GM23338 (cell line): ENCODE measurements at regions not wholly inside any gene's neighbourhood (a gene's known extent, or its start where the extent isn't known, plus 50 kb on each side); places are given as distances from the start of the nearest gene placed in this dataset.

Experiments
- ATAC-seq: fragments of 200-7000 bp; cut with Tn5 transposase; 3 replicates; pipeline ENCODE4 v1.9.1; 2020
- DNase-seq: peaks from one replicate; pipeline ENCODE4 v3.0.0-alpha.2; 2015; ENCODE audit warnings: low spot score
- H2AFZ ChIP-seq: fragments of 200-600 bp; sonication (generic); 2 replicates; pipeline ENCODE4 v1.8.0; 2016; ENCODE audit warnings: antibody characterized with exemption, mild to moderate bottlenecking, moderate library complexity
- H3F3A ChIP-seq: fragments of 200-600 bp; sonication (generic); replicated peaks from 2 replicates; pipeline ENCODE4 v1.8.0; 2017; ENCODE audit warnings: antibody characterized with exemption, mixed run types, low read depth
- H3K27ac ChIP-seq: fragments of 200-600 bp; sonication (generic); 2 replicates; pipeline ENCODE4 v1.6.1; 2016; ENCODE audit warnings: low read depth
- H3K27me3 ChIP-seq: fragments of 200-600 bp; sonication (generic); 2 replicates; pipeline ENCODE4 v1.8.0; 2016; ENCODE audit warnings: mild to moderate bottlenecking, mixed run types, moderate library complexity; ENCODE audit not compliant: insufficient read depth
- H3K36me3 ChIP-seq: fragments of 200-600 bp; sonication (generic); 2 replicates; pipeline ENCODE4 v1.8.0; 2016; ENCODE audit warnings: mild to moderate bottlenecking; ENCODE audit not compliant: insufficient read depth
- H3K4me1 ChIP-seq: fragments of 200-600 bp; sonication (generic); 2 replicates; pipeline ENCODE4 v1.8.0; 2016; ENCODE audit warnings: mild to moderate bottlenecking, moderate library complexity; ENCODE audit not compliant: insufficient read depth
- H3K4me2 ChIP-seq: fragments of 200-600 bp; sonication (generic); 2 replicates; pipeline ENCODE4 v1.7.1; 2017; ENCODE audit warnings: mixed run types
- H3K4me3 ChIP-seq: fragments of 200-600 bp; sonication (generic); 2 replicates; pipeline ENCODE4 v1.6.1; 2016; ENCODE audit warnings: mixed run types
- H3K79me2 ChIP-seq: fragments of 200-600 bp; sonication (generic); replicated peaks from 2 replicates; pipeline ENCODE4 v1.8.0; 2017; ENCODE audit warnings: mild to moderate bottlenecking; ENCODE audit not compliant: insufficient read depth
- H3K9me2 ChIP-seq: fragments of 200-600 bp; sonication (generic); 2 replicates; pipeline ENCODE4 v1.8.0; 2017; ENCODE audit not compliant: insufficient read depth
- H4K20me1 ChIP-seq: fragments of 200-600 bp; sonication (generic); replicated peaks from 2 replicates; pipeline ENCODE4 v1.8.0; 2017; ENCODE audit warnings: mild to moderate bottlenecking; ENCODE audit not compliant: insufficient read depth
- H3K27ac Mint-ChIP-seq: 2 replicates; pipeline ENCODE4 v1.8.0; 2020; ENCODE audit warnings: inconsistent platforms, mild to moderate bottlenecking, moderate library complexity, mixed read lengths
- H3K27me3 Mint-ChIP-seq: 3 replicates; pipeline ENCODE4 v1.8.0; 2022; ENCODE audit warnings: low read depth, mild to moderate bottlenecking, moderate library complexity, mixed read lengths, inconsistent platforms; ENCODE audit not compliant: insufficient read depth, poor library complexity
- H3K36me3 Mint-ChIP-seq: 3 replicates; pipeline ENCODE4 v1.8.0; 2021; ENCODE audit warnings: low read depth, mild to moderate bottlenecking, inconsistent platforms, moderate library complexity, mixed read lengths
- H3K4me1 Mint-ChIP-seq: 3 replicates; pipeline ENCODE4 v1.8.0; 2020; ENCODE audit warnings: mild to moderate bottlenecking, inconsistent platforms, mixed read lengths
- H3K4me3 Mint-ChIP-seq: 3 replicates; pipeline ENCODE4 v1.8.0; 2021; ENCODE audit warnings: moderate library complexity, mild to moderate bottlenecking, inconsistent platforms, mixed read lengths
- H3K9me3 Mint-ChIP-seq: 3 replicates; pipeline ENCODE4 v1.8.0; 2020; ENCODE audit warnings: moderate library complexity, mild to moderate bottlenecking, inconsistent platforms, mixed read lengths
- CREB1 ChIP-seq: fragments of 250-450 bp; sonication (Bioruptor Pico); IDR thresholded peaks from 2 replicates; pipeline ENCODE4 v1.5.0; 2020; ENCODE audit warnings: low read depth, mild to moderate bottlenecking, moderate library complexity
- EZH2 ChIP-seq: fragments of 200-600 bp; sonication (generic); IDR thresholded peaks from one replicate; pipeline ENCODE4 v1.8.0; 2017; ENCODE audit warnings: antibody characterized with exemption, mild to moderate bottlenecking, low read depth; ENCODE audit not compliant: unreplicated experiment
- EZH2phosphoT487 ChIP-seq: fragments of 200-600 bp; sonication (generic); IDR thresholded peaks from one replicate; pipeline ENCODE4 v1.8.1; 2018; ENCODE audit warnings: antibody characterized with exemption; ENCODE audit not compliant: unreplicated experiment
- JUNB ChIP-seq: IDR thresholded peaks from one replicate; pipeline ENCODE4 v1.6.1; 2016; ENCODE audit warnings: antibody characterized with exemption; ENCODE audit not compliant: unreplicated experiment
- NANOG ChIP-seq: IDR thresholded peaks from 2 replicates; pipeline ENCODE4 v1.6.1; 2016; ENCODE audit warnings: antibody characterized with exemption, borderline replicate concordance
- POLR2AphosphoS5 ChIP-seq: IDR thresholded peaks from 2 replicates; pipeline ENCODE4 v1.6.1; 2016; ENCODE audit warnings: antibody characterized with exemption, low read depth
- STAT1 ChIP-seq: IDR thresholded peaks from one replicate; pipeline ENCODE4 v1.6.1; 2016; ENCODE audit warnings: antibody characterized with exemption; ENCODE audit not compliant: unreplicated experiment
- ZNF114 ChIP-seq: fragments of 250-450 bp; sonication (Bioruptor Pico); IDR thresholded peaks from 2 replicates; pipeline ENCODE4 v1.5.0; 2020; ENCODE audit warnings: mild to moderate bottlenecking, moderate library complexity
- ZNF331 ChIP-seq: fragments of 250-450 bp; sonication (Bioruptor Pico); IDR thresholded peaks from 2 replicates; pipeline ENCODE4 v1.5.0; 2020; ENCODE audit warnings: low read depth, mild to moderate bottlenecking, moderate library complexity
- TF ChIP-seq, protein P1 (sequence below): IDR thresholded peaks from 2 replicates; pipeline ENCODE4 v1.6.1; 2016; ENCODE audit warnings: antibody characterized with exemption
- TF ChIP-seq, protein P2 (sequence below): fragments of 250-450 bp; sonication (Bioruptor Pico); IDR thresholded peaks from 2 replicates; pipeline ENCODE4 v1.5.0; 2020; ENCODE audit warnings: mild to moderate bottlenecking, moderate library complexity
- TF ChIP-seq, protein P3 (sequence below): IDR thresholded peaks from one replicate; pipeline ENCODE4 v1.6.1; 2018; ENCODE audit warnings: antibody characterized with exemption; ENCODE audit not compliant: unreplicated experiment
- TF ChIP-seq, protein P4 (sequence below), 2 experiments: fragments of 200-600 bp in 1 of 2; sonication (generic) in 1 of 2; conservative IDR thresholded peaks; 2 replicates each; pipeline versions ENCODE4 v1.5.1 to v1.6.1; 2016 to 2017; ENCODE audit warnings: antibody characterized with exemption in 2 of 2, low read depth in 2 of 2, mild to moderate bottlenecking in 2 of 2, moderate library complexity in 1 of 2

DNA sequence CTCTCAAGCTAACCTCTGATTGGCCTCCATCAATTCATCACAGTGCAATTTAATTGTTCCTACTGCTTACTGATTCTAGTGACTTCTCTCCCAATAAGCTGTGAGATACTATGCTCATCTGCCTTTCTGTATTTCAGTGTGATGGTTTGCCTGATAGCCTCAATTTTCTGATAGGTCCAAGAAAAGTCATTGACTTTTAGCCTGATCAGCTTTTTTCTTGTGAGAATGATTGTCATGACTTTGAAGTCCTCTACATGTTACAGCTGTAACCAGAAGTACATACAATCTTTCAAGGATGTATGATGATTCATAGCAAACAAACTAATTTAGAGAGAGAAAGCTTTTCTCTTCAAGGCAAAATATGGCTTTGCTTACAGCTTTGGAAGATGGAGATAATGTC, 463.8 kb upstream of the CNTN3 start:
- H3K4me3 ChIP-seq, result no peak overlapping the region
- Mint-ChIP-seq H3K4me3 (no peak overlapping the region), H3K4me1 (no peaks in the 10 kb centered on the region), H3K36me3 (no peaks in the 10 kb centered on the region), H3K27ac (no peak overlapping the region), H3K27me3 (no peaks in the 10 kb centered on the region), H3K9me3 (no peaks in the 10 kb centered on the region)
- TF ChIP-seq, protein P1, sequence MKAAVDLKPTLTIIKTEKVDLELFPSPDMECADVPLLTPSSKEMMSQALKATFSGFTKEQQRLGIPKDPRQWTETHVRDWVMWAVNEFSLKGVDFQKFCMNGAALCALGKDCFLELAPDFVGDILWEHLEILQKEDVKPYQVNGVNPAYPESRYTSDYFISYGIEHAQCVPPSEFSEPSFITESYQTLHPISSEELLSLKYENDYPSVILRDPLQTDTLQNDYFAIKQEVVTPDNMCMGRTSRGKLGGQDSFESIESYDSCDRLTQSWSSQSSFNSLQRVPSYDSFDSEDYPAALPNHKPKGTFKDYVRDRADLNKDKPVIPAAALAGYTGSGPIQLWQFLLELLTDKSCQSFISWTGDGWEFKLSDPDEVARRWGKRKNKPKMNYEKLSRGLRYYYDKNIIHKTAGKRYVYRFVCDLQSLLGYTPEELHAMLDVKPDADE, result no peak
- no peak for TF ChIP-seq JUNB
- no peak for TF ChIP-seq CREB1
- TF ChIP-seq EZH2, result no peak
- no peak for TF ChIP-seq STAT1
- TF ChIP-seq EZH2phosphoT487, result no peak
- TF ChIP-seq ZNF331 (CRISPR knock-in tag), result no peak
- TF ChIP-seq NANOG, result no peak
- TF ChIP-seq, protein P2, sequence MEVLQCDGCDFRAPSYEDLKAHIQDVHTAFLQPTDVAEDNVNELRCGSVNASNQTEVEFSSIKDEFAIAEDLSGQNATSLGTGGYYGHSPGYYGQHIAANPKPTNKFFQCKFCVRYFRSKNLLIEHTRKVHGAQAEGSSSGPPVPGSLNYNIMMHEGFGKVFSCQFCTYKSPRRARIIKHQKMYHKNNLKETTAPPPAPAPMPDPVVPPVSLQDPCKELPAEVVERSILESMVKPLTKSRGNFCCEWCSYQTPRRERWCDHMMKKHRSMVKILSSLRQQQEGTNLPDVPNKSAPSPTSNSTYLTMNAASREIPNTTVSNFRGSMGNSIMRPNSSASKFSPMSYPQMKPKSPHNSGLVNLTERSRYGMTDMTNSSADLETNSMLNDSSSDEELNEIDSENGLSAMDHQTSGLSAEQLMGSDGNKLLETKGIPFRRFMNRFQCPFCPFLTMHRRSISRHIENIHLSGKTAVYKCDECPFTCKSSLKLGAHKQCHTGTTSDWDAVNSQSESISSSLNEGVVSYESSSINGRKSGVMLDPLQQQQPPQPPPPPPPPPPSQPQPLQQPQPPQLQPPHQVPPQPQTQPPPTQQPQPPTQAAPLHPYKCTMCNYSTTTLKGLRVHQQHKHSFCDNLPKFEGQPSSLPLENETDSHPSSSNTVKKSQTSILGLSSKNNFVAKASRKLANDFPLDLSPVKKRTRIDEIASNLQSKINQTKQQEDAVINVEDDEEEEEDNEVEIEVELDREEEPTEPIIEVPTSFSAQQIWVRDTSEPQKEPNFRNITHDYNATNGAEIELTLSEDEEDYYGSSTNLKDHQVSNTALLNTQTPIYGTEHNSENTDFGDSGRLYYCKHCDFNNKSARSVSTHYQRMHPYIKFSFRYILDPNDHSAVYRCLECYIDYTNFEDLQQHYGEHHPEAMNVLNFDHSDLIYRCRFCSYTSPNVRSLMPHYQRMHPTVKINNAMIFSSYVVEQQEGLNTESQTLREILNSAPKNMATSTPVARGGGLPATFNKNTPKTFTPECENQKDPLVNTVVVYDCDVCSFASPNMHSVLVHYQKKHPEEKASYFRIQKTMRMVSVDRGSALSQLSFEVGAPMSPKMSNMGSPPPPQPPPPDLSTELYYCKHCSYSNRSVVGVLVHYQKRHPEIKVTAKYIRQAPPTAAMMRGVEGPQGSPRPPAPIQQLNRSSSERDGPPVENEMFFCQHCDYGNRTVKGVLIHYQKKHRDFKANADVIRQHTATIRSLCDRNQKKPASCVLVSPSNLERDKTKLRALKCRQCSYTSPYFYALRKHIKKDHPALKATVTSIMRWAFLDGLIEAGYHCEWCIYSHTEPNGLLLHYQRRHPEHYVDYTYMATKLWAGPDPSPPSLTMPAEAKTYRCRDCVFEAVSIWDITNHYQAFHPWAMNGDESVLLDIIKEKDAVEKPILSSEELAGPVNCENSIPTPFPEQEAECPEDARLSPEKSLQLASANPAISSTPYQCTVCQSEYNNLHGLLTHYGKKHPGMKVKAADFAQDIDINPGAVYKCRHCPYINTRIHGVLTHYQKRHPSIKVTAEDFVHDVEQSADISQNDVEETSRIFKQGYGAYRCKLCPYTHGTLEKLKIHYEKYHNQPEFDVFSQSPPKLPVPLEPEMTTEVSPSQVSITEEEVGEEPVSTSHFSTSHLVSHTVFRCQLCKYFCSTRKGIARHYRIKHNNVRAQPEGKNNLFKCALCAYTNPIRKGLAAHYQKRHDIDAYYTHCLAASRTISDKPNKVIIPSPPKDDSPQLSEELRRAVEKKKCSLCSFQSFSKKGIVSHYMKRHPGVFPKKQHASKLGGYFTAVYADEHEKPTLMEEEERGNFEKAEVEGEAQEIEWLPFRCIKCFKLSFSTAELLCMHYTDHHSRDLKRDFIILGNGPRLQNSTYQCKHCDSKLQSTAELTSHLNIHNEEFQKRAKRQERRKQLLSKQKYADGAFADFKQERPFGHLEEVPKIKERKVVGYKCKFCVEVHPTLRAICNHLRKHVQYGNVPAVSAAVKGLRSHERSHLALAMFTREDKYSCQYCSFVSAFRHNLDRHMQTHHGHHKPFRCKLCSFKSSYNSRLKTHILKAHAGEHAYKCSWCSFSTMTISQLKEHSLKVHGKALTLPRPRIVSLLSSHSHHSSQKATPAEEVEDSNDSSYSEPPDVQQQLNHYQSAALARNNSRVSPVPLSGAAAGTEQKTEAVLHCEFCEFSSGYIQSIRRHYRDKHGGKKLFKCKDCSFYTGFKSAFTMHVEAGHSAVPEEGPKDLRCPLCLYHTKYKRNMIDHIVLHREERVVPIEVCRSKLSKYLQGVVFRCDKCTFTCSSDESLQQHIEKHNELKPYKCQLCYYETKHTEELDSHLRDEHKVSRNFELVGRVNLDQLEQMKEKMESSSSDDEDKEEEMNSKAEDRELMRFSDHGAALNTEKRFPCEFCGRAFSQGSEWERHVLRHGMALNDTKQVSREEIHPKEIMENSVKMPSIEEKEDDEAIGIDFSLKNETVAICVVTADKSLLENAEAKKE, result no peak
- TF ChIP-seq, protein P3, sequence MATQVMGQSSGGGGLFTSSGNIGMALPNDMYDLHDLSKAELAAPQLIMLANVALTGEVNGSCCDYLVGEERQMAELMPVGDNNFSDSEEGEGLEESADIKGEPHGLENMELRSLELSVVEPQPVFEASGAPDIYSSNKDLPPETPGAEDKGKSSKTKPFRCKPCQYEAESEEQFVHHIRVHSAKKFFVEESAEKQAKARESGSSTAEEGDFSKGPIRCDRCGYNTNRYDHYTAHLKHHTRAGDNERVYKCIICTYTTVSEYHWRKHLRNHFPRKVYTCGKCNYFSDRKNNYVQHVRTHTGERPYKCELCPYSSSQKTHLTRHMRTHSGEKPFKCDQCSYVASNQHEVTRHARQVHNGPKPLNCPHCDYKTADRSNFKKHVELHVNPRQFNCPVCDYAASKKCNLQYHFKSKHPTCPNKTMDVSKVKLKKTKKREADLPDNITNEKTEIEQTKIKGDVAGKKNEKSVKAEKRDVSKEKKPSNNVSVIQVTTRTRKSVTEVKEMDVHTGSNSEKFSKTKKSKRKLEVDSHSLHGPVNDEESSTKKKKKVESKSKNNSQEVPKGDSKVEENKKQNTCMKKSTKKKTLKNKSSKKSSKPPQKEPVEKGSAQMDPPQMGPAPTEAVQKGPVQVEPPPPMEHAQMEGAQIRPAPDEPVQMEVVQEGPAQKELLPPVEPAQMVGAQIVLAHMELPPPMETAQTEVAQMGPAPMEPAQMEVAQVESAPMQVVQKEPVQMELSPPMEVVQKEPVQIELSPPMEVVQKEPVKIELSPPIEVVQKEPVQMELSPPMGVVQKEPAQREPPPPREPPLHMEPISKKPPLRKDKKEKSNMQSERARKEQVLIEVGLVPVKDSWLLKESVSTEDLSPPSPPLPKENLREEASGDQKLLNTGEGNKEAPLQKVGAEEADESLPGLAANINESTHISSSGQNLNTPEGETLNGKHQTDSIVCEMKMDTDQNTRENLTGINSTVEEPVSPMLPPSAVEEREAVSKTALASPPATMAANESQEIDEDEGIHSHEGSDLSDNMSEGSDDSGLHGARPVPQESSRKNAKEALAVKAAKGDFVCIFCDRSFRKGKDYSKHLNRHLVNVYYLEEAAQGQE, result no peak
- TF ChIP-seq POLR2AphosphoS5, result no peak
- no peak for TF ChIP-seq ZNF114 (CRISPR knock-in tag)
- TF ChIP-seq, protein P4, sequence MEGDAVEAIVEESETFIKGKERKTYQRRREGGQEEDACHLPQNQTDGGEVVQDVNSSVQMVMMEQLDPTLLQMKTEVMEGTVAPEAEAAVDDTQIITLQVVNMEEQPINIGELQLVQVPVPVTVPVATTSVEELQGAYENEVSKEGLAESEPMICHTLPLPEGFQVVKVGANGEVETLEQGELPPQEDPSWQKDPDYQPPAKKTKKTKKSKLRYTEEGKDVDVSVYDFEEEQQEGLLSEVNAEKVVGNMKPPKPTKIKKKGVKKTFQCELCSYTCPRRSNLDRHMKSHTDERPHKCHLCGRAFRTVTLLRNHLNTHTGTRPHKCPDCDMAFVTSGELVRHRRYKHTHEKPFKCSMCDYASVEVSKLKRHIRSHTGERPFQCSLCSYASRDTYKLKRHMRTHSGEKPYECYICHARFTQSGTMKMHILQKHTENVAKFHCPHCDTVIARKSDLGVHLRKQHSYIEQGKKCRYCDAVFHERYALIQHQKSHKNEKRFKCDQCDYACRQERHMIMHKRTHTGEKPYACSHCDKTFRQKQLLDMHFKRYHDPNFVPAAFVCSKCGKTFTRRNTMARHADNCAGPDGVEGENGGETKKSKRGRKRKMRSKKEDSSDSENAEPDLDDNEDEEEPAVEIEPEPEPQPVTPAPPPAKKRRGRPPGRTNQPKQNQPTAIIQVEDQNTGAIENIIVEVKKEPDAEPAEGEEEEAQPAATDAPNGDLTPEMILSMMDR (conservative IDR thresholded peaks at IDR 0.05; ENCODE audit: low read depth in 2 of 2), result no peak
- H3K4me2 ChIP-seq, result no peak overlapping the region
- H3K27me3 ChIP-seq, result no peaks in the 10 kb centered on the region
- no peaks in the 10 kb centered on the region for H3K79me2 ChIP-seq
- no peaks in the 10 kb centered on the region for H3F3A ChIP-seq
- H3K4me1 ChIP-seq, result no peaks in the 10 kb centered on the region
- no peaks in the 10 kb centered on the region for H4K20me1 ChIP-seq
- H3K36me3 ChIP-seq, result no peaks in the 10 kb centered on the region
- no peak for ATAC-seq
- no peak overlapping the region for H3K27ac ChIP-seq
- no peak for DNase-seq
- no peaks in the 10 kb centered on the region for H3K9me2 ChIP-seq
- H2AFZ ChIP-seq, result no peak overlapping the region
